ENCODE measurements at regions not wholly inside any gene's neighbourhood (a gene's known extent, or its start where the extent isn't known, plus 50 kb on each side); places are given as distances from the start of the nearest gene placed in this dataset.

GRCh38 chr15:70503073-70503745 is 260.1 kb downstream of the UACA start:
- H3K4me1 ChIP-seq (ENCODE audit: control insufficient read depth, insufficient read depth, low read length): peaks cover 44% of the 10 kb centered on the region
- H3K4me3 ChIP-seq: peak overlapping the region; percentile 8; the same call in 1 of the 2 replicates
- no peaks in the 10 kb centered on the region; the same call in 2 of the 3 replicates for H3K9me3 ChIP-seq (replicated peaks; ENCODE audit: control insufficient read depth, insufficient read depth, low read length)
- no peaks in the 10 kb centered on the region for H3K36me3 ChIP-seq (ENCODE audit: control insufficient read depth in 2 of 2, insufficient read depth in 2 of 2, low read length in 1 of 2)
- peak; percentile 65 for FAIRE-seq
- ChIA-PET CTCF (interaction anchor here (1.0 to 4.1 kb wide), 6 partner anchors 10 to 539 kb away, joined by 3 to 39 read pairs (median 9); no protein-coding TSS in a partner anchor), POLR2A (interaction anchor here (0.7 to 3.0 kb wide), 3 partner anchors 10 to 37 kb away, joined by 3 to 17 read pairs (median 4); no protein-coding TSS in a partner anchor), RAD21 (ENCODE audit: unreplicated experiment) (interaction anchor here (2.0 to 2.9 kb wide), 5 partner anchors 11 to 40 kb away, joined by 8 to 42 read pairs (median 12); no protein-coding TSS in a partner anchor), SMC1A (ENCODE audit: uncharacterized antibody, unreplicated experiment) (interaction anchor here (0.8 to 6.7 kb wide), 5 partner anchors 8 to 241 kb away, joined by 3 to 40 read pairs (median 12); no protein-coding TSS in a partner anchor)
- intact Hi-C loops (cut with micrococcal nuclease; ENCODE audit: unreplicated experiment): no loop called here
- no peaks in the 10 kb centered on the region for H3K79me2 ChIP-seq (ENCODE audit: control insufficient read depth, insufficient read depth, low read length)
- H3K27ac ChIP-seq (ENCODE audit: control insufficient read depth, insufficient read depth): peak overlapping the region; percentile 91
- peak overlapping the region; percentile 71 for H3K9ac ChIP-seq (ENCODE audit: control insufficient read depth, insufficient read depth, low read length)
- H2AFZ ChIP-seq (ENCODE audit: control insufficient read depth, low read depth, low read length): peak overlapping the region; percentile 16
- no peak for DNase-seq (ENCODE audit: low read depth, low spot score)
- peak overlapping the region; percentile 82 for H3K4me2 ChIP-seq (ENCODE audit: control insufficient read depth, insufficient read depth)
- in situ Hi-C loops (cut with MboI): no loop called here
- WGBS (ENCODE audit: insufficient coverage, insufficient replicate concordance, low lambda C conversion rate, missing lambda C conversion rate): 5% methylated on average over 8 of the region's 8 CpGs
- no peaks in the 10 kb centered on the region for H3K27me3 ChIP-seq (replicated peaks in 1 of 2; ENCODE audit: control insufficient read depth in 2 of 2, insufficient read depth in 2 of 2, low read length in 1 of 2)
- H4K20me1 ChIP-seq (ENCODE audit: control insufficient read depth, insufficient read depth): no peaks in the 10 kb centered on the region
- ATAC-seq: peak; percentile 53
- no TSS peak for BruUV-seq (replicated peaks)
- TF ChIP-seq SKIL (IDR thresholded peaks at IDR 0.05; ENCODE audit: low read depth, poor library complexity, severe bottlenecking) (no peak), SUPT20H (IDR thresholded peaks at IDR 0.05; ENCODE audit: borderline replicate concordance, control insufficient read depth, low read depth, low read length) (no peak), HDAC2 (IDR thresholded peaks at IDR 0.05) (no peak), GATAD2B (conservative IDR thresholded peaks at IDR 0.05; ENCODE audit: low read depth) (0 out of 2 replicates have a peak, but pooled peaks have one; percentile 36), RB1 (IDR thresholded peaks at IDR 0.05; ENCODE audit: borderline replicate concordance) (no peak), PAX5 (IDR thresholded peaks at IDR 0.05; ENCODE audit: borderline replicate concordance, low read depth, low read length) (no peak), ATF2 (IDR thresholded peaks at IDR 0.05; ENCODE audit: low read length) (no peak), ZBTB4 (CRISPR knock-in tag; IDR thresholded peaks at IDR 0.05) (no peak), STAT1 (conservative IDR thresholded peaks at IDR 0.05) (no peak), TCF7 (IDR thresholded peaks at IDR 0.05; ENCODE audit: borderline replicate concordance) (no peak), FOXK2 (IDR thresholded peaks at IDR 0.05) (0 out of 2 replicates have a peak, but pooled peaks have one; percentile 39), ZNF687 (IDR thresholded peaks at IDR 0.05) (peak; percentile 80)
